ENCODE measurements at regions not wholly inside any gene's neighbourhood (a gene's known extent, or its start where the extent isn't known, plus 50 kb on each side); places are given as distances from the start of the nearest gene placed in this dataset.

DNA sequence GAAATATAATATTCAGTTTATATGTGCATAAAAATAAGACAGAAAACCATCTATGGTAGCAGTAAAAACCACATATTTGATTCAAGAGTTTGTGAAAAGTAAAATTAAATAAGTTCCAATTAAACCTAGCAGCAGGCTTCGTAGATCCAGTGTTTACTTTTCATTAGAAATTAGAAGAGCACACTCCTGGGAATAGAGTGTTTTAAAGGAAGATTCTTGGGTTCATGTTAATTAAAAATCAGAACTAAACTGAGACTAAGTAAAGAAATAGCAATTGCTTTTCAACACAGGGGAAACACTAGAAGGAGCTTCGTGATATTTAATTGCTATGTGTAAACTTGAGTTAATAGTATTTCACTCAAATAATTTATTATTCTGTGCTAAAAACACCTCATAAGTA, 1097.8 kb upstream of the CDH18 start:
- intact Hi-C loops (cut with DNase I), result no loop called here
- no peaks in the 10 kb centered on the region for H3K4me1 ChIP-seq (replicated peaks)
- H3K27ac ChIP-seq, result no peak overlapping the region
- no peaks in the 10 kb centered on the region for H3K9me3 ChIP-seq
- TF ChIP-seq POLR2A (IDR thresholded peaks at IDR 0.05), result no peak
- TF ChIP-seq, protein P1, sequence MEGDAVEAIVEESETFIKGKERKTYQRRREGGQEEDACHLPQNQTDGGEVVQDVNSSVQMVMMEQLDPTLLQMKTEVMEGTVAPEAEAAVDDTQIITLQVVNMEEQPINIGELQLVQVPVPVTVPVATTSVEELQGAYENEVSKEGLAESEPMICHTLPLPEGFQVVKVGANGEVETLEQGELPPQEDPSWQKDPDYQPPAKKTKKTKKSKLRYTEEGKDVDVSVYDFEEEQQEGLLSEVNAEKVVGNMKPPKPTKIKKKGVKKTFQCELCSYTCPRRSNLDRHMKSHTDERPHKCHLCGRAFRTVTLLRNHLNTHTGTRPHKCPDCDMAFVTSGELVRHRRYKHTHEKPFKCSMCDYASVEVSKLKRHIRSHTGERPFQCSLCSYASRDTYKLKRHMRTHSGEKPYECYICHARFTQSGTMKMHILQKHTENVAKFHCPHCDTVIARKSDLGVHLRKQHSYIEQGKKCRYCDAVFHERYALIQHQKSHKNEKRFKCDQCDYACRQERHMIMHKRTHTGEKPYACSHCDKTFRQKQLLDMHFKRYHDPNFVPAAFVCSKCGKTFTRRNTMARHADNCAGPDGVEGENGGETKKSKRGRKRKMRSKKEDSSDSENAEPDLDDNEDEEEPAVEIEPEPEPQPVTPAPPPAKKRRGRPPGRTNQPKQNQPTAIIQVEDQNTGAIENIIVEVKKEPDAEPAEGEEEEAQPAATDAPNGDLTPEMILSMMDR (IDR thresholded peaks at IDR 0.05), result no peak
- TF ChIP-seq POLR2AphosphoS5 (IDR thresholded peaks at IDR 0.05), result no peak
- no peaks in the 10 kb centered on the region for H3K36me3 ChIP-seq
- H3K27me3 ChIP-seq (replicated peaks; ENCODE audit: insufficient read depth), result no peaks in the 10 kb centered on the region
- H3K4me3 ChIP-seq, result no peak overlapping the region
- DNase-seq (ENCODE audit: low spot score), result no peak
- WGBS, result 61% methylated on average over 2 of the region's 2 CpGs

DNA sequence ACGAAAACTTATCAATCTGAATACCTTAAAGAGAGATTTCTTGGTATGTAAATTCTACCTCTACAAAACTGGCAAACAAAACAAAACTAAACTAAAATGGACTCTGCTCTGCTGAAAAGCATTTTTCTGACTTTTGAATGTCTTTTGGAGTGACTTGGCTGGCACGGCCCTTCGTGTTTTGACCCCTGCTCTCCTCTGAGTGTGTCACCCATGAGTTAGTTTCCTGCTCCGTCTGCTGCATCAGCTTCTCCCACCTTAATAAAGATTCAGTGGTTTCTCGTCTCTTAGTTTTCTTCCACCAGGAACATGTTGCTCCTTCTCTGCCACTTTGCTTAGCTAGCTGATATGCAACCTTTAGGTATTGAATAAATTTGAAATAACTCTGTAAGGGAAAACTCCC, 1084.0 kb upstream of the CDH18 start:
- no peak for DNase-seq (ENCODE audit: low spot score)
- TF ChIP-seq POLR2AphosphoS5 (IDR thresholded peaks at IDR 0.05) (no peak), POLR2A (IDR thresholded peaks at IDR 0.05) (no peak)
- TF ChIP-seq, protein P1 (IDR thresholded peaks at IDR 0.05), result no peak
- 85% methylated on average over 5 of the region's 5 CpGs for WGBS
- Histone ChIP-seq H3K4me3 (no peak overlapping the region), H3K27me3 (replicated peaks; ENCODE audit: insufficient read depth) (no peaks in the 10 kb centered on the region), H3K27ac (no peak overlapping the region), H3K9me3 (no peaks in the 10 kb centered on the region), H3K36me3 (no peaks in the 10 kb centered on the region), H3K4me1 (replicated peaks) (no peaks in the 10 kb centered on the region)
- intact Hi-C loops (cut with DNase I), result no loop called here

DNA sequence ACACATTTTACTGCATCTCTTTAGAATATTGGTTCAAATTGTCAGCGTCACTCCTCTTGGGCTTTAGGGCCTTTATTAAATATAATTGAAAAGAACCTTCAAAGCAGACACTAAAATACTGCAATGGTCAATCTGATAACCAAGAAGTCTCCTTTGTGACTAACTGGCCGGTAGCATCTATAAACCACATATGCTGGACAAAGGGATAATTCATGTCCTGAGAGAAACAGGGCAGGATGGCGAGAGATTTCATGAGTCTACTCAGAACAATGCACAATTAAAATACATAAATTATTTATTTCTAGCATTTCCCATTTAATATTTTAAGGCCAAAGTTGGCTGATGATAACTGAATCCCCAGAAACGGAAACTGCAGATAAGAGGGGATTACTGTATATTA, 1083.4 kb upstream of the CDH18 start:
- 78% methylated on average over 4 of the region's 4 CpGs for whole genome bisulfite sequencing
- no peak for DNase-seq (ENCODE audit: low spot score)
- no peaks in the 10 kb centered on the region for H3K9me3 ChIP-seq
- no peaks in the 10 kb centered on the region for H3K36me3 ChIP-seq
- H3K4me1 ChIP-seq (replicated peaks), result no peaks in the 10 kb centered on the region
- H3K27ac ChIP-seq, result no peak overlapping the region
- TF ChIP-seq POLR2A (IDR thresholded peaks at IDR 0.05), result no peak
- TF ChIP-seq, protein P1 (IDR thresholded peaks at IDR 0.05), result no peak
- no peak for TF ChIP-seq POLR2AphosphoS5 (IDR thresholded peaks at IDR 0.05)
- no peaks in the 10 kb centered on the region for H3K27me3 ChIP-seq (replicated peaks; ENCODE audit: insufficient read depth)
- H3K4me3 ChIP-seq, result no peak overlapping the region
- intact Hi-C loops (cut with DNase I), result no loop called here

DNA sequence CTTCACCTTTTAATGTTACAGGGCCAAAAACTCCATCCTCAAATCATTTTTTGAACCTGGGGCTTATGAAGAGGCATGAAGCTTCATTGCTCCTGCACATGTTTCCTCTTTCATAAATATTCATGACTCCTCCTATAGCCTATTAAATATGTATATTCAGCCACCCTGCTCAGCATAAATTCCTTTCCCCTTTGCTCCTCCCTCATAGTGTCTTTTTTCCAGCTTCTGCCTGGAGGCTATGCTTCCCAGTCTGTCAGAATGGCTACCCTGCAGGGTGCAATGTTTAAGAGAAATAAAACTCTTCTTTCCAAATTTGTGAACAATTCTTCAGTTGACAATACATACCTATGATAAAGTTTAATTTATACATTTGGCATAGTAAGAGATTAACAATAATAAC, 1082.9 kb upstream of the CDH18 start:
- TF ChIP-seq POLR2A (IDR thresholded peaks at IDR 0.05), result no peak
- TF ChIP-seq, protein P1 (IDR thresholded peaks at IDR 0.05), result no peak
- TF ChIP-seq POLR2AphosphoS5 (IDR thresholded peaks at IDR 0.05), result no peak
- no peak for DNase-seq (ENCODE audit: low spot score)
- Histone ChIP-seq H3K36me3 (no peaks in the 10 kb centered on the region), H3K27me3 (replicated peaks; ENCODE audit: insufficient read depth) (no peaks in the 10 kb centered on the region), H3K9me3 (no peaks in the 10 kb centered on the region), H3K4me1 (replicated peaks) (no peaks in the 10 kb centered on the region), H3K27ac (no peak overlapping the region), H3K4me3 (no peak overlapping the region)
- intact Hi-C loops (cut with DNase I), result no loop called here

DNA sequence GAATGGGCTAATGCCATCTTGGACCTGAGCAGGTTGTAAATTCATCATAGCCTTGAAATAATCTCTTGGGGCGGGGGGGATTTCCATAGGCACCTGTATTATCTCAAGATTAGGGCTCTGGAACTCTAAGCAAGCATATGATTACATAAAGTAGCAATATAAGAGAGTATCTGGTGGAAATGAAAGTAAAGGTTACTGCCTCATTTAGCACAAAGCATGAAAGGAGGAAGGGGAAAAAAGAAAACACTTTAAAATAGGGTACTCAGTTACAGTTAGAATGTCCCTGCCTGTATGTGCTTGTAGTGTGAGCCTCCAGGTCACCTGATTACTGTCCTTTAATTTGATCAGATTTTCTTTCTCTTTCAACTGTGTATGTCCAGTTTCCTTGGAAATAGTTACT, 1079.7 kb upstream of the CDH18 start:
- TF ChIP-seq POLR2AphosphoS5 (IDR thresholded peaks at IDR 0.05) (no peak), POLR2A (IDR thresholded peaks at IDR 0.05) (no peak)
- TF ChIP-seq, protein P1 (IDR thresholded peaks at IDR 0.05), result no peak
- H3K4me1 ChIP-seq (replicated peaks), result no peaks in the 10 kb centered on the region
- H3K27ac ChIP-seq, result no peak overlapping the region
- WGBS, result 68% methylated on average over 1 of the region's 1 CpG
- H3K27me3 ChIP-seq (replicated peaks; ENCODE audit: insufficient read depth), result no peaks in the 10 kb centered on the region
- H3K9me3 ChIP-seq, result no peaks in the 10 kb centered on the region
- no peaks in the 10 kb centered on the region for H3K36me3 ChIP-seq
- intact Hi-C loops (cut with DNase I), result no loop called here
- no peak for DNase-seq (ENCODE audit: low spot score)
- H3K4me3 ChIP-seq, result no peak overlapping the region
